Neural cell (in vitro differentiated cells): ENCODE measurements at regions not wholly inside any gene's neighbourhood (a gene's known extent, or its start where the extent isn't known, plus 50 kb on each side); places are given as distances from the start of the nearest gene placed in this dataset.

Experiments used
- H2AFZ ChIP-seq: fragments of 200-600, 300-800 bp; sonication (generic), shearing (Covaris generic); 2 replicates; pipeline ENCODE4 v1.6.0; 2014; ENCODE audit warnings: low read depth, mild to moderate bottlenecking, antibody characterized with exemption, low read length, moderate library complexity
- H3F3A ChIP-seq: fragments of 200-600 bp; shearing (Covaris generic); 2 replicates; pipeline ENCODE4 v1.6.1; 2016; ENCODE audit warnings: mild to moderate bottlenecking, moderate library complexity, mixed read lengths, antibody characterized with exemption, low read length; ENCODE audit not compliant: insufficient read depth, poor library complexity, severe bottlenecking
- H3K27ac ChIP-seq: fragments of 200-600, 300-800 bp; sonication (generic), shearing (Covaris generic); 2 replicates; pipeline ENCODE4 v1.5.1; 2014; ENCODE audit warnings: mild to moderate bottlenecking, low read length, moderate library complexity
- H3K27me3 ChIP-seq: fragments of 300-800, 200-600 bp; sonication (generic), shearing (Covaris generic); 2 replicates; pipeline ENCODE4 v1.6.0; 2014; ENCODE audit warnings: mild to moderate bottlenecking, low read depth, low read length, moderate library complexity; ENCODE audit not compliant: insufficient read depth
- H3K36me3 ChIP-seq: fragments of 300-800, 200-600 bp; sonication (generic), shearing (Covaris generic); 2 replicates; pipeline ENCODE4 v1.5.1; 2014; ENCODE audit warnings: mild to moderate bottlenecking, antibody characterized with exemption, low read length, moderate library complexity; ENCODE audit not compliant: insufficient read depth
- H3K4me2 ChIP-seq: fragments of 300-800, 200-600 bp; sonication (generic), shearing (Covaris generic); 2 replicates; pipeline ENCODE4 v1.6.0; 2014; ENCODE audit warnings: mild to moderate bottlenecking, low read length
- H3K4me3 ChIP-seq: fragments of 300-800, 200-600 bp; sonication (generic), shearing (Covaris generic); 2 replicates; pipeline ENCODE4 v1.5.1; 2014; ENCODE audit warnings: mild to moderate bottlenecking, low read length, moderate library complexity
- H3K79me2 ChIP-seq: fragments of 200-600 bp; shearing (Covaris generic); replicated peaks from 2 replicates; pipeline ENCODE4 v1.6.0; 2014; ENCODE audit warnings: mild to moderate bottlenecking, low read length, moderate library complexity; ENCODE audit not compliant: insufficient read depth
- H3K9ac ChIP-seq: fragments of 300-800, 200-600 bp; sonication (generic), shearing (Covaris generic); 2 replicates; pipeline ENCODE4 v1.6.1; 2016; ENCODE audit warnings: mild to moderate bottlenecking, low read length, mixed read lengths
- H3K9me2 ChIP-seq: fragments of 200-600 bp; shearing (Covaris generic); 2 replicates; pipeline ENCODE4 v1.6.1; 2016; ENCODE audit warnings: mild to moderate bottlenecking, low read length, mixed read lengths; ENCODE audit not compliant: insufficient read depth
- H3K9me3 ChIP-seq: fragments of 200-600, 300-800 bp; sonication (generic), shearing (Covaris generic); 2 replicates; pipeline ENCODE4 v1.6.1; 2016; ENCODE audit warnings: mild to moderate bottlenecking, mixed run types, low read length, moderate library complexity, mixed read lengths
- H4K20me1 ChIP-seq: fragments of 200-600 bp; shearing (Covaris generic); 2 replicates; pipeline ENCODE4 v1.6.1; 2016; ENCODE audit warnings: mild to moderate bottlenecking, mixed run types; ENCODE audit not compliant: insufficient read depth
- CTCF ChIP-seq: fragments of 450-650 bp; IDR thresholded peaks from 2 replicates; pipeline ENCODE4 v1.5.1; 2014; ENCODE audit warnings: antibody characterized with exemption, mild to moderate bottlenecking, moderate library complexity; ENCODE audit not compliant: poor library complexity, severe bottlenecking
- EP300 ChIP-seq: fragments of 450-650 bp; conservative IDR thresholded peaks from 2 replicates; pipeline ENCODE4 v1.6.1; 2014; ENCODE audit warnings: antibody characterized with exemption, mild to moderate bottlenecking, moderate library complexity; ENCODE audit not compliant: poor library complexity, severe bottlenecking
- EZH2 ChIP-seq: fragments of 200-600, 300-800 bp; shearing (Covaris generic), sonication (generic); IDR thresholded peaks from 2 replicates; pipeline ENCODE4 v1.6.1; 2014; ENCODE audit warnings: antibody characterized with exemption, low read length, borderline replicate concordance, mild to moderate bottlenecking; ENCODE audit not compliant: insufficient read depth, poor library complexity, severe bottlenecking
- MXI1 ChIP-seq: fragments of 450-650 bp; conservative IDR thresholded peaks from 2 replicates; pipeline ENCODE4 v1.6.1; 2014; ENCODE audit warnings: antibody characterized with exemption, mild to moderate bottlenecking; ENCODE audit not compliant: poor library complexity, severe bottlenecking
- POLR2AphosphoS5 ChIP-seq: IDR thresholded peaks from 2 replicates; pipeline ENCODE4 v1.6.1; 2012
- RAD21 ChIP-seq: fragments of 450-650 bp; conservative IDR thresholded peaks from 2 replicates; pipeline ENCODE4 v1.6.1; 2014; ENCODE audit warnings: antibody characterized with exemption, mild to moderate bottlenecking, moderate library complexity
- REST ChIP-seq: IDR thresholded peaks from 2 replicates; pipeline ENCODE4 v1.6.1; 2012; ENCODE audit warnings: borderline replicate concordance
- SMC3 ChIP-seq: fragments of 450-650 bp; conservative IDR thresholded peaks from 2 replicates; pipeline ENCODE4 v1.6.1; 2014; ENCODE audit warnings: antibody characterized with exemption, mild to moderate bottlenecking, moderate library complexity; ENCODE audit not compliant: poor library complexity
- TAF1 ChIP-seq: IDR thresholded peaks from 2 replicates; pipeline ENCODE4 v1.6.1; 2012; ENCODE audit warnings: low read depth

- Histone ChIP-seq H3K9me2 (no peaks in the 10 kb centered on the region), H2AFZ (no peak overlapping the region), H3F3A (no peaks in the 10 kb centered on the region), H3K79me2 (no peaks in the 10 kb centered on the region), H3K4me2 (no peak overlapping the region), H3K9ac (no peak overlapping the region), H3K27me3 (no peaks in the 10 kb centered on the region), H3K36me3 (no peaks in the 10 kb centered on the region), H3K9me3 (no peaks in the 10 kb centered on the region), H3K4me3 (no peak overlapping the region), H4K20me1 (no peaks in the 10 kb centered on the region), H3K27ac (no peak overlapping the region)
- TF ChIP-seq POLR2AphosphoS5 = no peak
- no peak for TF ChIP-seq SMC3
- TF ChIP-seq REST = no peak
- TF ChIP-seq EP300 = no peak
- no peak for TF ChIP-seq RAD21
- TF ChIP-seq MXI1 = no peak
- no peak for TF ChIP-seq CTCF
- no peak for TF ChIP-seq EZH2
Measured at GRCh38 chr2:53087874-53088461, 679.6 kb upstream of the CHAC2 start.

DNA sequence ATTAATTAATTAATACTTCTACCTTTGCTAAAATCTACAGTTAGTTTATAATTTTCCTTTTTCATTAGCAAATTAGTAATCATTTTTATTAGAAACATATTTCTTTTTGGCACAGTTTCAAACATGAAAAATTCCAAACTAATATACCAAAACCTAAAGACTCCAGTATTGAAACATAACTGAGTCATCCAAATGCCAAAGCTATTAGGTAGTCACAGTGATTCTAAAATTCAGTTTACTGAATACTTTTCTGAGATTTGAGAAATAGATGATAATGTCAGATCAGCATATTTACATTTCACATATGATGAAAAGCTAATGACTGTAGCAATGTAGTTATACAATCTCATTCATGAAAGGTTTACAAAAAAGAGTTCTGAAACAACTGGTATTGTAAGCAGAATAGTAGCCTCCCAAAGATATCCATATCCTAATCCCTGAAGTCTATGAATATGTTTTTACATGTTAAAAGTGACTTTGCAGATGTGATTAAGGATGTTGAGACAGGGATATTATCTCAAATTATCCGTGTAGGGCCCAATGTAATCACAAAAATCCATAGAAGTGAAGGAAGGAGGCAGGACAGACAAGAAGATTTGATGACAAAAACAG lies 680.2 kb upstream of the CHAC2 start:
- H3K4me2 ChIP-seq = no peak overlapping the region
- H3K9ac ChIP-seq = no peak overlapping the region
- TF ChIP-seq RAD21 (no peak), SMC3 (no peak), REST (no peak), EZH2 (no peak), MXI1 (no peak), EP300 (no peak), TAF1 (no peak), CTCF (no peak), POLR2AphosphoS5 (no peak)
- no peak overlapping the region for H2AFZ ChIP-seq
- no peak overlapping the region for H3K4me3 ChIP-seq
- H3K27me3 ChIP-seq = no peaks in the 10 kb centered on the region
- no peaks in the 10 kb centered on the region for H3K79me2 ChIP-seq
- H3K9me3 ChIP-seq = no peaks in the 10 kb centered on the region
- H3K27ac ChIP-seq = no peak overlapping the region
- no peaks in the 10 kb centered on the region for H3K9me2 ChIP-seq
- no peaks in the 10 kb centered on the region for H3F3A ChIP-seq
- H4K20me1 ChIP-seq = no peaks in the 10 kb centered on the region
- no peaks in the 10 kb centered on the region for H3K36me3 ChIP-seq
